ENCODE measurements at regions not wholly inside any gene's neighbourhood (a gene's known extent, or its start where the extent isn't known, plus 50 kb on each side); places are given as distances from the start of the nearest gene placed in this dataset.

- TF ChIP-seq CTCF (IDR thresholded peaks at IDR 0.05 in 4 of 5, conservative IDR thresholded peaks at IDR 0.05 in 1 of 5) (no peak), POLR2A (IDR thresholded peaks at IDR 0.05) (no peak)
Observed at GRCh38 chr6:8859501-8859900, 424.2 kb upstream of the SLC35B3 start.

Measured in gastrocnemius medialis (tissue), 4 donors.